Prostate gland (tissue), 2 donors: ENCODE measurements at regions not wholly inside any gene's neighbourhood (a gene's known extent, or its start where the extent isn't known, plus 50 kb on each side); places are given as distances from the start of the nearest gene placed in this dataset.

Experiments used
- DNase-seq: peaks from one replicate; pipeline ENCODE4 v3.0.0-alpha.2; 2019; ENCODE audit warnings: low spot score
- H3K27ac ChIP-seq, 2 donors: fragments of 200-600 bp; sonication (generic); 2 replicates each; pipeline ENCODE4 v1.5.1; 2017 to 2019
- H3K27me3 ChIP-seq: fragments of 200-600 bp; sonication (generic); replicated peaks from 2 replicates; pipeline ENCODE4 v1.5.1; 2019; ENCODE audit not compliant: insufficient read depth
- H3K36me3 ChIP-seq, 2 donors: fragments of 200-600 bp; sonication (generic); 1 replicate in 1 of 2; 2 replicates in 1 of 2; pipeline versions ENCODE4 v1.5.1 to v1.8.1; 2017 to 2019
- H3K4me1 ChIP-seq: fragments of 200-600 bp; sonication (generic); replicated peaks from 2 replicates; pipeline ENCODE4 v1.5.1; 2019
- H3K4me3 ChIP-seq, 2 donors: fragments of 200-600 bp; sonication (generic); 2 replicates each; pipeline ENCODE4 v1.5.1; 2017 to 2019
- H3K9me3 ChIP-seq: fragments of 200-600 bp; sonication (generic); 2 replicates; pipeline ENCODE4 v1.5.1; 2017
- POLR2A ChIP-seq: fragments of 450-650 bp; IDR thresholded peaks from one replicate; pipeline ENCODE4 v1.6.1; 2016; ENCODE audit warnings: antibody characterized with exemption, mild to moderate bottlenecking
- POLR2AphosphoS5 ChIP-seq: sonication (generic); formaldehyde crosslinking; IDR thresholded peaks from one replicate; pipeline ENCODE4 v1.6.1; 2017; ENCODE audit warnings: antibody characterized with exemption
- WGBS: methylation state at CpG from one replicate; pipeline ENCODE4 v1.1.5; 2018; 5-methylcytosine and 5-hydroxymethylcytosine counted together
- intact Hi-C: fragments of 100-400 bp; cut with DNase I; formaldehyde crosslinking; loops from one replicate; pipeline ENCODE4 v1.14.2; 2022
- TF ChIP-seq, protein P1 (sequence below), 4 experiments: fragments of 200-600 bp in 2 of 4; fragments of 450-650 bp in 2 of 4; sonication (generic) in 2 of 4; IDR thresholded peaks; 1 replicate in 3 of 4; 2 replicates in 1 of 4; pipeline ENCODE4 v1.5.1; 2016 to 2019; ENCODE audit warnings: antibody characterized with exemption in 4 of 4, mild to moderate bottlenecking in 2 of 4, moderate library complexity in 2 of 4

DNA sequence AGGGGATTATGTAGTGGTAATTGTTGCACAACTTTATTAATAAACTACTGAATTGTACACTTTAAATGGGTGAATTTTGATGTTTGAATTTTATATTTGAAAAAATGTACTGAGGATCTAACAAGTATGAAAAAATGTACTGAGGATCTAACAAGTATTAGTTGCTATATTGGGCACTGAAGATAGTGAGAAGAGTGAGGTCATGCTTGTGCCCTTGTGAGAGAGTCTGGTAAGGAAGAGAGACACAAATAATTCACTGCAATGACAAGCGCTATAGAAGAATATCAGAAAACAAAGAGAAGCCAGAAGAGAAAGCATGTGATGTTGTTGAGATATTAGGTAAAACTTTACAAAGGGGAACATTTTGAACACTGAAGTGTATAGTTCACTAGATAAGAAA is 137.6 kb downstream of the DTWD1 start:
- no peaks in the 10 kb centered on the region for H3K36me3 ChIP-seq
- DNase-seq: no peak
- intact Hi-C loops: no loop called here
- H3K4me3 ChIP-seq: no peak overlapping the region
- WGBS: 91% methylated on average over 1 of the region's 1 CpG
- H3K4me1 ChIP-seq: no peaks in the 10 kb centered on the region
- no peak overlapping the region for H3K27ac ChIP-seq
- no peaks in the 10 kb centered on the region for H3K27me3 ChIP-seq
- TF ChIP-seq, protein P1, sequence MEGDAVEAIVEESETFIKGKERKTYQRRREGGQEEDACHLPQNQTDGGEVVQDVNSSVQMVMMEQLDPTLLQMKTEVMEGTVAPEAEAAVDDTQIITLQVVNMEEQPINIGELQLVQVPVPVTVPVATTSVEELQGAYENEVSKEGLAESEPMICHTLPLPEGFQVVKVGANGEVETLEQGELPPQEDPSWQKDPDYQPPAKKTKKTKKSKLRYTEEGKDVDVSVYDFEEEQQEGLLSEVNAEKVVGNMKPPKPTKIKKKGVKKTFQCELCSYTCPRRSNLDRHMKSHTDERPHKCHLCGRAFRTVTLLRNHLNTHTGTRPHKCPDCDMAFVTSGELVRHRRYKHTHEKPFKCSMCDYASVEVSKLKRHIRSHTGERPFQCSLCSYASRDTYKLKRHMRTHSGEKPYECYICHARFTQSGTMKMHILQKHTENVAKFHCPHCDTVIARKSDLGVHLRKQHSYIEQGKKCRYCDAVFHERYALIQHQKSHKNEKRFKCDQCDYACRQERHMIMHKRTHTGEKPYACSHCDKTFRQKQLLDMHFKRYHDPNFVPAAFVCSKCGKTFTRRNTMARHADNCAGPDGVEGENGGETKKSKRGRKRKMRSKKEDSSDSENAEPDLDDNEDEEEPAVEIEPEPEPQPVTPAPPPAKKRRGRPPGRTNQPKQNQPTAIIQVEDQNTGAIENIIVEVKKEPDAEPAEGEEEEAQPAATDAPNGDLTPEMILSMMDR (IDR thresholded peaks at IDR 0.05): no peak
- TF ChIP-seq POLR2AphosphoS5 (no peak), POLR2A (no peak)
- no peaks in the 10 kb centered on the region for H3K9me3 ChIP-seq

DNA sequence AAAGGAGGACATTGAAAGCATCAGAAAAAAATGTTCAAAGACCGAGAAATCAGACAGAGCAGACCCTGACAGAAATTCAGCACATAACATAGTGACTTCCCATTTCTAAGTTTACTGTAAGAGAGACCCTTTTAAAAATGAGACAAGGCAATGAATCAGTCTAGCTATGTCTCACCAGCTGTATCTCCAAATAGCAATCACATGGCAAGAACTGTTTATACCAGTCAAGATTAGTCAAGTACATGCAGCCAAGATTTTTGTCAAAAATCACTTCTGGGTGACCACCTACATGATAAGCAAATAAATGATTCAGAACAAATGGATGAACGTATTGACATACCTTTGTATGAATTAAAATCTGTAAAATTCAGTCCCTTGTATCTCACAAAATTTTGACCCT is 138.0 kb downstream of the DTWD1 start:
- 64% methylated on average over 2 of the region's 2 CpGs for WGBS
- Histone ChIP-seq H3K27me3 (no peaks in the 10 kb centered on the region), H3K9me3 (no peaks in the 10 kb centered on the region), H3K4me3 (no peak overlapping the region), H3K27ac (no peak overlapping the region), H3K36me3 (no peaks in the 10 kb centered on the region), H3K4me1 (no peaks in the 10 kb centered on the region)
- TF ChIP-seq POLR2AphosphoS5: no peak
- TF ChIP-seq, protein P1 (IDR thresholded peaks at IDR 0.05): no peak
- TF ChIP-seq POLR2A: no peak
- intact Hi-C loops: no loop called here
- DNase-seq: no peak

DNA sequence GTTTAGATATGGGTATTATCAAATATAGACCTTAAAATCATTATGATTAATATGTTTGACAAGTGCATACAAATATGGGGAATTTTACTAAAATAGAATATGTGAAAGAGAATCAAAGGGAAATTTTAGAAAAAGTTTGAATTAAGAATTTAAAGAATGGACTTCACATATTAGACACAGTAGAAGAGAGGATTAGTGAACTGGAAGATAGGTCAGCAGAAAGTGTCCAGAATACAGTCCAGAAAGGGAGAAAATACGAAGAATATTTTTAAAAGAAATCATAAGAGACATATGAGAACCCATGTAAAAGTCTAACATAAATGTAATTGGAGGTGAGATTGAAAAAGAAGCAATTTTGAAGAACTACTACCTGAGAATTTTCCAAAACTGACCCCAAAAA is 139.9 kb downstream of the DTWD1 start:
- 90% methylated on average over 1 of the region's 1 CpG for WGBS
- Histone ChIP-seq H3K9me3 (no peaks in the 10 kb centered on the region), H3K4me1 (no peaks in the 10 kb centered on the region), H3K36me3 (no peaks in the 10 kb centered on the region), H3K27ac (no peak overlapping the region), H3K27me3 (no peaks in the 10 kb centered on the region), H3K4me3 (no peak overlapping the region)
- intact Hi-C loops: loop anchor here (10.0 kb wide), 1 partner anchor 114 kb away; no protein-coding TSS in a partner anchor
- no peak for DNase-seq
- TF ChIP-seq POLR2A (no peak), POLR2AphosphoS5 (no peak)
- TF ChIP-seq, protein P1 (IDR thresholded peaks at IDR 0.05): no peak

DNA sequence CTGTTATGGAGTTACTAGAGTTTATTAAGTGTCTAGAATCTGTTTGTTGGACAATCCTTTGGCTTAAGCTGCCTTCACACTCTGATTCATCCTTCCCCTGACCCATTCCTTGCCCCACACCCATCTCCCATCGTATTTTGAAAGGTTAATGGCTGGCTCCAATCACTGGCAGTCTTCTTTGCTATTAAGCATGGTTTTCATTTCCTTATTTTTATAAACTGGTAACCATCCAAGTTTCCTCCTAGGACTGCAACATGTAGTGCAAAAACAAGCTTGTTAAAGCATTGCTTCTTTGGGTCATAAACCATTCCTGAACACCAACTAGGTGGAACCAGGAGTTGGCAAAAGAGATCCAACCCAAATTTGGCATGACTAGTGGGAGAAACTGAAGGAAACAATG is 148.4 kb downstream of the DTWD1 start:
- H3K27me3 ChIP-seq: no peaks in the 10 kb centered on the region
- intact Hi-C loops: loop anchor here (10.0 kb wide), 1 partner anchor 106 kb away; no protein-coding TSS in a partner anchor
- no peak for TF ChIP-seq POLR2A
- TF ChIP-seq POLR2AphosphoS5: peak; percentile 27
- TF ChIP-seq, protein P1 (IDR thresholded peaks at IDR 0.05): no peak
- no peaks in the 10 kb centered on the region for H3K9me3 ChIP-seq
- H3K4me1 ChIP-seq: no peaks in the 10 kb centered on the region
- 10% methylated on average over 1 of the region's 1 CpG for WGBS
- no peak for DNase-seq
- H3K36me3 ChIP-seq: no peaks in the 10 kb centered on the region
- no peak overlapping the region for H3K4me3 ChIP-seq
- peak overlapping the region in 1 of 2 donors; percentile 20 for H3K27ac ChIP-seq

DNA sequence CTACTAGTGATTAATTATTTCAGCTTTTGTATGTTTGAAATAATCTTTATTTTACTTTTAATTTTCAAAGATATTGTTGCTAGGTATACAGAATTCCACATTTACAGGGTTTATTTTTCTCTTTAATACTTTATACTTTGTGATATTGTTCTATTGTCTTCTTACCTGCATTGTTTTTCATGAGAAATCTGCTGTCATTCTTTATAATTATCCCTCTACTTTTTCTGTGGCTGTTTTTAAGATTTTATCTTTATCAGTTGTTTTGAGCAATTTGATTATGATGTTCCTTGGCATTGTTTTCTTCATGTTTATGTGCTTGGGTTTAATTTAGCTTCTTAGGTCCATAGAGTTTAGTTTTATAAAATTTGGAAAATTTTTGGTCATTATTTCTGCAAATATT is 168.6 kb downstream of the DTWD1 start:
- intact Hi-C loops: no loop called here
- H3K36me3 ChIP-seq: no peaks in the 10 kb centered on the region
- H3K27ac ChIP-seq: no peak overlapping the region
- no peak overlapping the region for H3K4me3 ChIP-seq
- H3K4me1 ChIP-seq: no peaks in the 10 kb centered on the region
- no peak for DNase-seq
- no peaks in the 10 kb centered on the region for H3K9me3 ChIP-seq
- no peaks in the 10 kb centered on the region for H3K27me3 ChIP-seq
- TF ChIP-seq POLR2A (no peak), POLR2AphosphoS5 (no peak)
- TF ChIP-seq, protein P1 (IDR thresholded peaks at IDR 0.05): no peak
